Gastrocnemius medialis (tissue), 4 donors: ENCODE measurements at regions not wholly inside any gene's neighbourhood (a gene's known extent, or its start where the extent isn't known, plus 50 kb on each side); places are given as distances from the start of the nearest gene placed in this dataset.

Experiments used
- POLR2A ChIP-seq, 2 donors: fragments of 450-650 bp; IDR thresholded peaks; one replicate each; pipeline ENCODE4 v1.6.1; 2017; ENCODE audit warnings: antibody characterized with exemption in 2 of 2, mild to moderate bottlenecking in 2 of 2, moderate library complexity in 2 of 2
- TF ChIP-seq, protein P1 (sequence below), 5 experiments: fragments of 450-650 bp in 3 of 5; fragments of 200-600 bp in 2 of 5; sonication (generic) in 2 of 5; IDR thresholded peaks in 4 of 5; conservative IDR thresholded peaks in 1 of 5; 1 replicate in 4 of 5; 2 replicates in 1 of 5; pipeline ENCODE4 v1.5.1; 2016 to 2019; ENCODE audit warnings: antibody characterized with exemption in 5 of 5, mild to moderate bottlenecking in 3 of 5, moderate library complexity in 3 of 5

GRCh38 chr12:118790578-118790977 is 190.8 kb upstream of the SRRM4 start:
- no peak for TF ChIP-seq POLR2A (IDR thresholded peaks at IDR 0.05)
- TF ChIP-seq, protein P1, sequence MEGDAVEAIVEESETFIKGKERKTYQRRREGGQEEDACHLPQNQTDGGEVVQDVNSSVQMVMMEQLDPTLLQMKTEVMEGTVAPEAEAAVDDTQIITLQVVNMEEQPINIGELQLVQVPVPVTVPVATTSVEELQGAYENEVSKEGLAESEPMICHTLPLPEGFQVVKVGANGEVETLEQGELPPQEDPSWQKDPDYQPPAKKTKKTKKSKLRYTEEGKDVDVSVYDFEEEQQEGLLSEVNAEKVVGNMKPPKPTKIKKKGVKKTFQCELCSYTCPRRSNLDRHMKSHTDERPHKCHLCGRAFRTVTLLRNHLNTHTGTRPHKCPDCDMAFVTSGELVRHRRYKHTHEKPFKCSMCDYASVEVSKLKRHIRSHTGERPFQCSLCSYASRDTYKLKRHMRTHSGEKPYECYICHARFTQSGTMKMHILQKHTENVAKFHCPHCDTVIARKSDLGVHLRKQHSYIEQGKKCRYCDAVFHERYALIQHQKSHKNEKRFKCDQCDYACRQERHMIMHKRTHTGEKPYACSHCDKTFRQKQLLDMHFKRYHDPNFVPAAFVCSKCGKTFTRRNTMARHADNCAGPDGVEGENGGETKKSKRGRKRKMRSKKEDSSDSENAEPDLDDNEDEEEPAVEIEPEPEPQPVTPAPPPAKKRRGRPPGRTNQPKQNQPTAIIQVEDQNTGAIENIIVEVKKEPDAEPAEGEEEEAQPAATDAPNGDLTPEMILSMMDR (IDR thresholded peaks at IDR 0.05 in 4 of 5, conservative IDR thresholded peaks at IDR 0.05 in 1 of 5), result no peak
